ENCODE measurements at regions not wholly inside any gene's neighbourhood (a gene's known extent, or its start where the extent isn't known, plus 50 kb on each side); places are given as distances from the start of the nearest gene placed in this dataset.
"Not testable (repeated sequence)": the region's sequence is repeated elsewhere in the genome, so short reads cannot be mapped to it uniquely, and the experiment has no call there.

DNA sequence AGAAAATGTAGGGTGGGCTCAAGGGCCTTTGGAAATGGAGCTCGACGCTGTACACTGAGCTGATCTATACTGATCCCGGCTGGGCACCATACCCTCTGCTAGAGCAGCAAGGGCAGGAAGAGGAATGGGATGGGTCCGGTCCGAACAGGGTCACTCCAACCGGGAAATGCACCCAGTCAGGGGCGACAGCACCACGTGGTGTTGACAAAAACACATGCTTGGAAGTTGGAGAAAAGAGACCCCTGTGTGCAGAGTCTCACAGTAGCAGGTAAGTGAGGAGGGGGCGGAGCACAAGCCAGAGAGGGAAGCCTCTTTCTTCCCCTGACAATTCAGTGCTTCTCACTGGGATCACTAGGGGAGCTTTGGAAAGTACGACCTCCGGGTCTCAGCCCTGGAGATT, 84.1 kb upstream of the ASB18 start:
- no peak for DNase-seq

DNA sequence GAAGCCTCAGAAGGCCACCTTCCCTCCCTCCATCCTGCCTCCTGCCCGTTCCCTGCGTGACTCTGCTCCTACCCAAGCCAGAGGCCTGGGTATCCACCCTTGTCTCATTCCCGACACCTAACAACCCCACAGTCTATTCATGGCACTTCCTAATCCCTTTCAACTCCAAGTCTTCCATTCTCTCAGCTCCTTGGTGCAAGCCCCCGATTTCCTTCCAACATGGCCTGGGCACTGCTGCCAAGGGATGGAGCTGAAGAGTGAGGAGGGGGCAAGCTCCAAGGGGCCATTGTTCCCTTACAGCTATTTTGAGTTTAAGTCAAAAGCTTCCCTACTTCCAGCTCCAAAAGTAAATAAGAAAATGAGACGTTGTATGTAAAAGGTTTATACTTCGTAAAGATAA, 84.8 kb upstream of the ASB18 start:
- DNase-seq = no peak

DNA sequence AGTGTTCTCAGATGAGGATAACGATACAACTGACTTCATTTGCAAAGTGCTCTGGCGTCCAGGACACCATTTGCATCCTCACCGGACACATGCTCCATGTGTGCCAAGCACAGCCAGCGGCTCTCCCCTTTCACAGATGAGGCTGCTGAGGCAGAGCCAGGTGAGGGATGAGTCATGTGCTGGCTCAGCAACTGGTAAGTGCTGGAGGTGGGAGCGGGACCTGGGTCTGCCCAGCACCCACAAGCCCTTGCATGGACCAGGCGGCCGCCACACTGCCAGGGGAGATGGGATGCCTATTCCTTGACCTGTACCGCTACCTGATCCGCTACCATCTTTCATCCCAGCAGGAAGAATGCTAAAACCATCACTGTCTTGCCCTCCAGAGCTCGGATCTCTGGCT, 86.2 kb upstream of the ASB18 start:
- DNase-seq = no peak

DNA sequence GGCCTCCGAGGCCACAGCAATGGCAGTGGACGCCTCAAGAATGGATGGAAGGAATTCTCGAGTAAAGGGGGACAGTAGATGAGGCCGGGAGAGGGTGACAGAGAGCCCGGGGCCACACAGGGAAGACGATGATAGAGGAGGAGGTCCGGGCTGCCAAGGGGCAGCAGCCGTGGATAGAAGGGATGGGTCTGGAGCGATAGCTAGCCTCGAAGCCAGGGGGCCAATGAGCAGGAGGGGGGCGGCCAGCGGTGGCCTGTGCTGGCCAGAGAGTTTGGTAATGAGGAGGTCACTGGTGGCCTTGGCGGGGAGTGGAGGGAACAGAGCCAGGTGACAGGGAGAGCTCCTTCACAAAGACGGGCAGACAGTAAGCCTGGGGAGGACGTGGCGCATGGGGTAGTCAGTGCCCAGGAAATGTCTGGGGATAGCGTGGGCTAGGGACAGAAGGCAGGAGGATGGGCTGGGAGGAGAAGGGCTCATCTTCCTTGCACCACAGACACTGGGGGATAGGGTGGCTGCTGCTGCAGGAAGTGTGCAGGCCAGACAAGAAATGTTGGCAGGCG, 87.8 kb upstream of the ASB18 start:
- no peak for DNase-seq

DNA sequence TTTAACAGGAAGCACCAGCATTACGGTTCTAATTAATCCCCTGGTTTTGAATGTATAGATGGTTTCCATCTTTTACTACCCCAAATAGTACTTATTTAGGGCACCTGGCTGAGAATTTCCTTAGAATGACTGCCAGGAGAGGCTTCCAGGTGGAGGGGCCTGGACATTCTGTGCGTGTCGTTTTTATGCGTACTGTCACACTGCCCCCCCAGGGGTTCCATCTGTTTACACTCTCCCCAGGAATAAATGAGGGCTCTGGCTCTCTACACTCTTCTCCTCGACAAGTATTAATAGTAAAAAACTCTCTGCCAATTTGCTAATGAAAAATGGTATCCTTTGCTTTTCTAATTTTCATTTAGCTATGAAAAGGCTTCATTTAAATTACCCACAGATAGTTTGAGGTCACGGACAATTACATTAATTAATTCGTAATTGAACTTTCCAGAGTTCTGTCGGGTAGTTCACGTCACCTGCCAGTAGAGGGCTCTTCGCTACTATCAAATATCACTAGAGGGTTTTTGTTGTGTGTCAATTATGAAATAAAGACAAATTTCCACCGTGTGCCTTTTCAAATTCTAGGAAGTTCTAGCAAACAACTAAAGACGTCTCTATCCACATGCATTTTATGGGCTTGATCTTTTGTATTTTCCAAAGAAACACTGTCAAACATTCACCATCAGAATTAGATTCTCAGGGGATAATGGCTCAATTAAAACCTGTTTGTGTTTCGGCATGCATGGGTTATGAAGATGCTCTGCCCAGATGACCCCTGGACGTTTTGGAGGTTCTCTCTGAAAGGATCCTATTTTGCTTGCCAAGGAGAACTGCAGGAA, 88.8 kb upstream of the ASB18 start:
- no peak for DNase-seq

DNA sequence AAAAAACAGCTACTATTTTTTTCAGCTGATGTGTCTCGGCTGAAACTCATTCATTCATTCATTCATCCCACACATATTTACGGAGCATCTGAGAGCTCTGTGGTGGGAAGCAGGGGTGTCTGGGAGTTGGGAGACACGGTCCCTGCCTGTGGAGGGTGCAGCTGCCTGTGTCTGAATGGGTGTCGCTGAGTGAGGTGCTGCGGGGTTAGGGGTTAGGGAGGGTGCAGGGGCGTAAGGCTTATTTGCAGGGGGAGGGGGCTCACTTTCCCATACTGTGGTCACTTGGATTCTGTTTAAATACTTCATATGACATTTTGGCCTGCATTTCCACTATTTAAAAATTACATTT, 89.4 kb upstream of the ASB18 start:
- no peak for DNase-seq

DNA sequence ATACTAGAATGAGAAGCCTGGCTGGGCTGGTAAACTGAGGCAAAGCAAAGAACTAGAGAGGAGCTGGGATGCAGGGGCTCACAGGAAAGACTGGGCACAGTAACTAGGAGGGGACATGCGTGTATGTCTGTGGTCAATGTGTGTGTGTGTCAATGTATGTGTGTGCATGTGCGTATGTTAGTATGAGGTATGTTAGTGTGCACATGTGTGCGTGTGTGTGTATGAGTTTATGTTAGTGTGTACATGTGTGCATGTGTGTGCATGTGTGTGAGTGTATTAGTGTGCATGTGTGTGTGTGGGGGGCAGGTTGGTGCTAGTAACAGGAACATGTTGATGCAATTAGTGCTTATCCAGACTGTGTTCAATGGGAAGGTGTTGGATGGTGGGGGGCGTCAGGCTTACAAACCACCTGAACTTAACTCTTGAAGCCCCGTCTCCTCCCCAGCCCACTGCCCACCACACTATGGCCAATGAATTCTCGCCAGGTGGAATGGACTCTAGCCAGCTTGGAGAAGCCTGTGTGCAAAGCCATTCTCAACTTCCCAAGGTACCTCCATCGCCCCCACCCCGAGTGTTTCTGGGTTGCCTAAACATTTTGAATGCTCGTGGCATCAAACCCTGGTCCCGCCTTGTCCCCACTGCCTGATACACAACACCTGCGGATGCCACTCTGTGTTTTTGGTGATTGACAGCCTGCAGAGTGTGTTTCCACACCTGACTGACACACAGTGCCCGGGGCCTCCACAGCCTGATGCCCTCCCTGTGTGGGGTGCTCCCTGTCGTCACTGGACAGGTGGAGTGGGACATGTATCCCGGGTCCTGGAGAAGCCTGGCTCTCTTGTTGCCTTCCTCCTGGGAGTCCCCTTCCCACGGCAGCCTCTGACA, 90.1 kb upstream of the ASB18 start:
- no peak for DNase-seq

DNA sequence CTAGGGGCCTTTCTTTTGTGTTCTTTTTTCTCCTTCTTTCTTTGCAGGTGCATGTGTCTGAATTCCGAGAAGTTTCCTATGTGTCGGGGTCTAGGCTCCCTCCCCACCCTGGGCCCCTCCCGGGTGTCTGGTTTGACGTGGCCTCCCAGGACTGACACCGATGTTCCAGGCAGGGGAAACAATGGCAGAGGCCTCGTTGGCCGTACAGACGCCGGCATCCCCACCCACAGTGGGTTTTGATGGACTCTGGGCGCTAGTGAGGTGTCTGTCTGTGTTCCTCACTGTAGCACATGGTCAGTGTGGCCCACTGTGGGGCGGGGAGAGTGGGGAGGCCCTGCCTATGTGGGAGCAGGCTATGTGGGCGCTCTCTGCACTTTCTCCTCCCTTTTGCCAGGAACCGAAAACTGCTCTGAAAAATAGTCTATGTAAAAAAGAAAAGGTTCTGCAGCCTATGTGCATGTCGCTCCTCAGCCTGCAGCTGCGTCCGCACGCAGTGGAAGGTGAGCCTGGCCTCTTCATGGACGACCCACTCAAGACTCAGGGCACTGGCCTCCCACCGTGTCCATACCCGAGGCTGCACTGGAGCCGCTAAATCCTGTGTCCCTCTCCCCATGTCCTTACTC, 90.9 kb upstream of the ASB18 start:
- no peak for DNase-seq

DNA sequence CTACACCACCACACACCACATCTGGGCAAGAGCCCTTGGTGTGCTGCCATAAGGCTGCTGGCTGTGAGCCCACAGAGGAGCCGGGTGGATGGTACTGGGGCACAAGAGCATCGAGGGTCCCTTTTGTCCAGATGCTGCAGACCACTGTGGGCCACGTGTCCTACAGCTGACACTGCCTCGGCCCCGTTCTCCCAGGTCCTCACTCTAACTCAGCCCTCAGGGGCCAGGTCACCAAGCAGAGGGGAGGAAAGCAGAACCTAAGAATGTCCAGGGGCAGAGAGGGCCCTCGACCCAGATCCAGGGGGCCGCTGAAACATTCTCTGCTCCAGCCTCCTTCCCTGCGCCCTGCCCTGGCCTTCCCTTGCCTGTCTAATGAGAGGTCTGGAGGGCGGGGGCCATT, 91.7 kb upstream of the ASB18 start:
- DNase-seq = no peak

DNA sequence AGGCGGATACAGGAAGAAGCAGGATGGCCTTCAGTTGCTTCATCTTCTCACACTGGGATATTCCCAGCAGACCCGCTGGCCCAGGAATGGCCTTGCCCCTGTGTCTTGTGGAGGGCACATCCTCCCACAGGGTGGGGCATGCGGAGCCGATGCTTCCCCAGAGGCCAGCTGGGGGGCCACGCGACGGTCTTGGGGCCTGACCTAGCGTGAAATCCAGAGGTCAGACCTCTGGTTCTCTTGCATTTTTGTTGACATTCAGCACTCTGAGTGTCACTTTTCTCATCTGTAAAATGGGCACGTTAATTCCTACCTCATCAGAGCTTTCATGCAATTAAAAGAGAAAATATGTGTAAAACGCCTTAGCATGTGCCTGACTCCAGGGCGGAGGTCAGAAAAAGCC, 92.1 kb upstream of the ASB18 start:
- DNase-seq = not testable (repeated sequence)

DNA sequence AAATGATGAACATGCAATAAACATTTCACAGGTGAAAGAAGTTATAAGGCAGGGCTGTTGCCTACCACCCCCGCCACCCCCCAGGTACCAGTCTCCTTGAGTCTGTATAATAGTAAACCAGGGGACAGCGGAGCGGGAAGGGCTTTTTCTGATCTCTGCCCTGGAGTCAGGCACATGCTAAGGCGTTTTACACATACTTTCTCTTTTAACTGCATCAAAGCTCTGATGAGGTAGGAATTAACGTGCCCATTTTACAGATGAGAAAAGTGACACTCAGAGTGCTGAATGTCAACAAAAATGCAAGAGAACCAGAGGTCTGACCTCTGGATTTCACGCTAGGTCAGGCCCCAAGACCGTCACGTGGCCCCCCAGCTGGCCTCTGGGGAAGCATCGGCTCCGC, 94.3 kb upstream of the ASB18 start:
- DNase-seq = not testable (repeated sequence)

DNA sequence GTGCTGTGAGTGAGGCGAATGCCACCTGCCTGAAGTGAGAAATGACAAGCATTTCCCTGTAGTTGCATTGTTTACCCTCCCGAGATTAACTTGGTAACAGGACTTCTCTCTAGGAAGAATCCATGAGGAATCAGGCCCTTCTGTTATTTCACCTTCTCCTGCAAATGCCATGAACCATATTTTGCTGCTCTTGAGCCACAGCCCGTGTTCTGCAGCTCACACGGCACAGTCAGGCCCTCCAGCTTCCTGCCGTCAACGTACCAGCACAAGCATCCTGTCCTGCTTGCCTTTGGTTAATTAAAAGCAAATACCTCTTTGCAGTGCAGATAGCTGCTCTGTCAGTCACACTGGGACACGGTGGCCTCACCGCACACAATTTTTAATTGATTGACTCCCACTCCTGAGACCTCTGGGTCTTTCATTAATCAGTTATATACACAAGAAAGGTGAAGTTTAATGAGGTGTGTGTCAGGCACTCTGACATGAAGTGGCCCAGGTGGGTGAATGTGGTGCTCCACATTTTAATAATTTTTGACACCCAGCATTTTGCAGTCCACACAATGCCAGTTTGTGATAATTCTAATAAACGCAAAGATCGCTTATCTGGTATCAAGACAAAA, 95.3 kb upstream of the ASB18 start:
- no peak for DNase-seq

DNA sequence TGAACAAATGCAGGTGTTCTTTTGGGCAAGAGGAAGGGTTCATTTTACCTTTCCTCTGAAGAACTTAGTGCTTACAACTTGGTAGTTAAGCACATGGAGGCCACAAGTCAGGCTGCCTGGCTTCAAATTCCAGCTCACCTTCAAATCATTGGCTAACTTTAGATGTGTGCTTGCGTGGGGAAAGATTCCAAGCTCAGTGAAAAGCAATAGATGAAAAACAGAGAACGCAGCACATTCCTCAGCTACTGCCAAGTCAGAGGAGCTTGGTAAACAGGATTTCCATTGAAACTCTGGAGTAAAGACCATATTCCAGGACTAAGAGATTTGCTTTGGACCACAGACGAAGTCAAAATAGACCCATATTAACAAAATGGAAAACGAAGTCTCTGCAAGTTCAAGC, 96.3 kb upstream of the ASB18 start:
- DNase-seq = no peak

DNA sequence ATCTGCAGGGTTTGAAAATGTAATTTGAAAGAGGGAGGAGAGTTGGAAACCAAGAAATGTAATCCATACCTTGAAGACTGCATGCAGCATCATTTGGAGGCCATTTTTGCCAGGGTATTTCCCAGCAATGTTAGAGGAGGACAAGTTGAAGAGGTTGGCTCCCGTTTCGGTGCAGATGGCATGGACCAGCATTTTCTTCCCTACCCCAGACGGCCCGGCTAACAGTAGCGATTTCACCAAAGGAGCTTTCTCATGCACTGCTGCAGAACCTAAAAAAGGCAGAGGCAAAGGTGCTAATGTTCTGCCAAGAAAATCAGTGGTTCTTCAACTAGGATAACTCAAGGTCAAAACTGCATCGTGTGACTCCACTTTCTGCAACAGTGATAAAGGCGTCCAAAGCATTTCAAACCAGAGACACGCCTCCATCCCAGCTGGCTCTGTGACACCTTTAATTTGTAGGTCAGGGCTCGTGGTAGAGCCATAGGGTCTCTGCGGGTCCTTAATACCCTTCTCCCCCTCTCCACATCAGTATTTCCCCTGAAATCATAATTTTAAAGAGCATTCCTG, 99.6 kb upstream of the ASB18 start:
- no peak for DNase-seq

DNA sequence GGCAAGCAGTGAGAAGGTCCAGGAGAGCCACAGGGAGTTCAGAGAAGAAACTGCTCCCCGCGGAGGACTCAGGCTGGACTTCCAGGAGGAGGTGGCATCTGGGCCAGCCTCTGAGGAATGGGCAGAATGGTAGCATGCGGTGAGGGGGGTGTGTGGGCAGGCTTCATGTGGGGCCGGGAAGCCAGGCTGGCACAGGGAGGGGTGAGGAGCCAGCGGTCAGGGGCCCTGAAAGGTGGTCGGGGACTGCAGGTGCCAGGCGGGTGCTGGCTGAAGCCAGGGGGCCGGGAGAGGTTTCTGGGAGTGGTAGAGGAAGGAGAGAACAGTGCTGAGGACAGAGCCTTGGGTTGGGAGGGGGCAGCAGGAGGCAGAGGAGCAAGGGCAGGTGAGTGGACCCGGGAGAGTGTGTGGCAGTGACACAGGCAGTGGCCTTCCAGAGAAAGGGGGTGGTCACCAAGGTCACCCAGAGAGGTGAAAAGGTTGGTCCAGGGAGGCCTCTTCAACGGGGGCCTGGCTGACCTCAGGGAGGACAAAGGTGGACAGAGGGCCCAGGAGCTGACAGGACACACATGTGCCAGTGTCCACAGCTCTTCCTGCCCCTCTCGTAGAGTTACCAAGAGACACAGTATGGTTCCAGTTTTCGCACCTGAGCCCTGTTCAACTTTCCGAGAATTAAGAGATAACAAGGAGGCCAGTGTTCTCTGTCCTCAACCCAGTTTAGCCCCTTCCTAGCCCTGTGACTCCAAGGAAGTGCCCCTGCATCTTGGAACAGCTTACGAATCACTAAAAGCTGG, 101.2 kb upstream of the ASB18 start:
- no peak for DNase-seq

DNA sequence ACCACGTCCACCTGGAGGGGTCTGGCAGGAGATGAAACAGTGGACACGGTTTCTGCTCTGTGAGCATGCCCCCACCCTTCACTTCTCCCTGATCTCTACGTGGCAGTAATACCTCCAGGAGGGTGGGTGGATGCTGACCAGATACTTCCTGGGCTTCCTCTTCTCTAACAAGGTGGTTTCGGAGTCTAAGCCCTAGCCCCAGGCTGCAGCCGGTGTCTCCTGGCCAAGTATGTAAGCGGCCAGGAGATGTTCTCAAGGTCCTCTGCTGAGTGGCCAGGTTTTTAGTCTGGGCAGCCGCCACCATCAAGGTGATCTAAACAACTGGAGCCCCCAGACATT, 101.8 kb upstream of the ASB18 start:
- no peak for DNase-seq

DNA sequence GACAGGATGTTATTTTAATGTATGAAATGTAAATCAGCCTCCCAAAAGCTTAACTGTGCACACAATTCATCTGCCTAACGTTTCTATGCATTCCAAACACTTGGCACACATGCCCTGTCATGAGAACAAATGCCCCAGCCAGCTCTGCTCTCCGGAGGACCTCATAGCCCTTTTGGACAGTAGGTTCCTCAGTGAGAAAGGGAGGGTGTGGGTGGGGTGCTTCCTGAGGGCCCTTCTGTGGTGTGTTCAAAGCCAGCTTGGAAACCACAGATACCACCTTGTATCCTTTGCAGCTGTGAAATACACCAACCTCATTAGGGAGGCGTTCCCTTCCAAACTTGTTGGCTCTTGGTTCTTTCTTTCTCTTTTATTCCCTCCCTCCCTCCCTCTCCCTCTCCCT, 102.2 kb upstream of the ASB18 start:
- no peak for DNase-seq

DNA sequence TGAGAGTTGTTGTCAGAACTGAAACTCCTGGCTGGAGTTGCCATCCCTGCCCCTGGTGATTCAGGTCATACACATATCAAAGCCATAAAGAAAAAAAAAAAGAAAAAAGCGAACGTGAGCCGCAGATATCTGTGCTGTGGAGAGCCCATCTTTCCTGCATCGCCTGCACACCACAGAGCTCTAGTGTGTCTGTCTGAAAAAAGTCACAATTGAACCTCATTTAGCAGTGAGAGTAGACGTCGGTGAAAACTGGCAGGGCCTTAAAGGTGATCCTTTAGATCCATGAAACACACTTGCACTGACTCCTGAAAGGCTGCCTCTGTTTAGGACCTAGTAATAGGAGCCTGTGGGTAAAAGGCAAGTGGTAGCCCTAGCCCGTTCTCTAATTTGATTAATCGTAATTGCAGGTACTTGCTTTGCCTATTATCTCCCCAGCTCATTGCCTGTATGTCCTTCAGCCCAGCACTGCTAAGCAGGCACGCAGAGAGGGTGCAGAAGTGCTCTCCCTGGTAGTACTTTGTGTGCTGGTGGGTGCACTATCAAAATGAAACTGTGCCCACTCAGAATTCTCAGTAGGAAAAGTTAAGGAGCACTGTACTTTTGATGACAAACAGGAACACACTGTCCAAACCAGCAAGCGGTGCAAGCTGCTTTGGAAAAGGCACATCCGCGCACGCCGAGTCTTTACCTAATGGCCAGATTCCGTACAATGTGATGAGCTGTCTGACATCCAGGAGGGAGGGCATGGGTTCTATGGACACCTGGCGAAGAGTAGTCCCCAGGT, 103.5 kb upstream of the ASB18 start:
- no peak for DNase-seq

DNA sequence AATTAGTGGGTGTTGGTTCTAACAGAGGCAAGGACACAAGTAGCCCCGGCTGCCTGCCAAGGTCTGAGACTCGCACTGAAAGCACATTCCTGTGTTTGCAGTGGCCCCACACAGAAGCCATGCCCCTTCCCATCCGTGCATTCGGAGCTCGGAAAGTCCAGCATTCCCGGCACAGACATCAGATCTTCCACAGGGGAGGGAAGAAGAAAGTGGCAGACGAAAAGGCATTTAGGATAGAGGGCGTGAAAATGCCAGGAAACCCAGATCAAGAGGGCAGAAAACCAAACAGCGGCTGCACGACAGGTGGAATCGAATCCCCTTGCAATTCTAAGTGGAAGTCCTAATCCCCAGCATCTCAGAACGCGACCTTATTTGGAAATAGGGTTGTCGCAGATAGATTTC, 105.5 kb upstream of the ASB18 start:
- DNase-seq = no peak

DNA sequence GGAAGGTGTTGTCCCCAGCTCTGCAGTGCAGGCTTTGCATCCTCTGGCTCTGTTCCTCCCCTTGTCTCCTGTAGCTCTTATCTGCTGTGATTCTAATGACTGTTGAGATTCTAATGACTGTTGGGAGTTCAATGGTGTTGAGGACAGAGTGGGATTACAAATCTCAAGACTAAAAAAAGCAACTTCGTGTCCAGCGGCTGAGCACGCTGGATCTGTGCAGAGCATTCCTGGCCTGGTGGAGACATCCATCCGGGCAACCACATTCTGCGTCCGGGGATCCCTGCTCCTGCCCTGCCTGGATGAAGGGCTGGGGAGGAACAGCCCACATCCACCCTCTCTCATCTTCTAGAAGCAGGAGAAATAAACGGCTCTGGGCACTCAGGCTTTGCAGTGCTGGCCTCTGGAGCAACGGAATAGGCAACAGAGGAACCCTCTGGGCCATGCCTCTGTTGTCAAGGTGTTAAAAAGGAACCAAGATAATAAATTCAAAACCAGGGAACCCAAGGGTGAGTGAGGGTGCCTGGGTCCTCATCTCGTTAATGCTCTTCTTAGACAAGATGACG, 106.7 kb upstream of the ASB18 start:
- no peak for DNase-seq

DNA sequence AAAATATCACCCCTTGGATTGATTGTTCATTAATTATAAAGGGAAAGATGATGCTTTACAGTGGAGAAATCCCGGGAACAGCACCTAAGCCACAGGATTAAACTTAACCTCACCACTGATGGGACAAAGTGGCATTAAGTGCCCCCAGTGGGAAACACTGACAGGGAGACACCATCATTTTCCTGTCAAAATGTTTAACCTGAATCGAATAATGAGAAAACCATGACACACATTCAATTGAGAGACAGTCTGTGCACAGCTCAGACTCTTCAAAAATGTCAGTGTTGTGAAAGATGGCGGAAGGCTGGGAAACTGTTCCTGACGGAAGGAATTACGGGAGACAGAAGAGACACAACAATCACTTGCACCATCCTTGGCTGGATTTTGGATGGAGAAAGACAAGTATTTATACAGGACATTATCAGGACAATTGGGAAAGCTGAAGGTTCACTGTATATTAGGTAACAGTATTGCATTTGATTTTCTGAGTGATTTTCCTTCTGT, 111.8 kb upstream of the ASB18 start:
- DNase-seq = no peak

Measured in NCI-H226 (cell line).